Esophagus muscularis mucosa (tissue), 4 donors: ENCODE measurements at regions not wholly inside any gene's neighbourhood (a gene's known extent, or its start where the extent isn't known, plus 50 kb on each side); places are given as distances from the start of the nearest gene placed in this dataset.

Experiments
- DNase-seq: peaks from one replicate; pipeline ENCODE4 v3.0.0-alpha.2; 2017; ENCODE audit errors: extremely low spot score
- H3K27ac ChIP-seq, 4 donors: fragments of 200-600 bp; sonication (generic); replicated peaks in 1 of 4; 1 replicate in 3 of 4; 2 replicates in 1 of 4; pipeline ENCODE4 v1.5.1; 2016 to 2019; ENCODE audit warnings: mild to moderate bottlenecking in 1 of 4
- H3K27me3 ChIP-seq, 4 donors: fragments of 200-600 bp; sonication (generic); one replicate each; pipeline versions ENCODE4 v1.5.1 to v1.6.0; 2016 to 2019
- H3K36me3 ChIP-seq, 4 donors: fragments of 200-600 bp; sonication (generic); one replicate each; pipeline ENCODE4 v1.5.1; 2016 to 2019
- H3K4me1 ChIP-seq, 4 donors: fragments of 200-600 bp; sonication (generic); one replicate each; pipeline ENCODE4 v1.5.1; 2016 to 2019
- H3K4me3 ChIP-seq, 4 donors: fragments of 200-600 bp; sonication (generic); 1 replicate in 2 of 4; 2 replicates in 2 of 4; pipeline ENCODE4 v1.5.1; 2016 to 2019; ENCODE audit warnings: mild to moderate bottlenecking in 4 of 4, moderate library complexity in 1 of 4
- H3K9me3 ChIP-seq, 4 donors: fragments of 200-600 bp; sonication (generic); 1 replicate in 3 of 4; 2 replicates in 1 of 4; pipeline ENCODE4 v1.5.1; 2016 to 2019
- EP300 ChIP-seq: sonication (generic); formaldehyde crosslinking; IDR thresholded peaks from one replicate; pipeline ENCODE4 v1.6.1; 2017; ENCODE audit warnings: antibody characterized with exemption
- POLR2A ChIP-seq: fragments of 450-650 bp; IDR thresholded peaks from one replicate; pipeline ENCODE4 v1.6.1; 2017; ENCODE audit warnings: antibody characterized with exemption, moderate library complexity, mild to moderate bottlenecking, low read depth
- POLR2AphosphoS5 ChIP-seq, 2 donors: sonication (generic); formaldehyde crosslinking; IDR thresholded peaks; one replicate each; pipeline ENCODE4 v1.6.1; 2017; ENCODE audit warnings: antibody characterized with exemption in 2 of 2
- WGBS: methylation state at CpG from one replicate; pipeline ENCODE4 v1.1.5; 2018; 5-methylcytosine and 5-hydroxymethylcytosine counted together
- intact Hi-C: fragments of 100-400 bp; cut with DNase I; formaldehyde crosslinking; loops from one replicate; pipeline ENCODE4 v1.15.1; 2023
- TF ChIP-seq, protein P1 (sequence below), 3 experiments: fragments of 200-600 bp in 2 of 3; fragments of 450-650 bp in 1 of 3; sonication (generic) in 2 of 3; IDR thresholded peaks; one replicate each; pipeline ENCODE4 v1.5.1; 2017 to 2019; ENCODE audit warnings: antibody characterized with exemption in 3 of 3, mild to moderate bottlenecking in 2 of 3, moderate library complexity in 1 of 3

DNA sequence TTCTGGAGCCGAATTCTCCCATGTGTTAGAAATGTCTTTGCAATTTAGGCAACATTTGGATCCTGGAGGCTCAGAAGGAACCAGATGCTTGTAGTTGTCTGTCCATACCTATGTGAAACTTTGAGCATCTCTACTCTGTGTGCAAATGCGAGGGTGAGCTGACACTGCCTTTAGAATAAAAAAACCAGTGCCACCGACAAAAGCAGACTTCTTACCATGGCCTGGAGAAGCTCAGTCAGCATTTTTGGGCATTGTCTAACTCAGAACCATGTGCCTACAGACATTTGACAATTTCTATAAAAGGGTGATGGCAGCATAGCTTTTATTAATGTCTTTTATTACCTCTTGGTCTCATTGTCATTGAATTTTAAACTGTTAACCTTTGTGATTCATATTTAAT is 78.4 kb upstream of the PPM1H start:
- intact Hi-C loops = no loop called here
- DNase-seq = no peak
- no peaks in the 10 kb centered on the region for H3K9me3 ChIP-seq
- H3K27ac ChIP-seq = no peak overlapping the region
- H3K4me3 ChIP-seq = no peak overlapping the region
- no peaks in the 10 kb centered on the region for H3K36me3 ChIP-seq
- no peaks in the 10 kb centered on the region for H3K27me3 ChIP-seq
- TF ChIP-seq POLR2A = no peak
- no peaks in the 10 kb centered on the region for H3K4me1 ChIP-seq
- 84% methylated on average over 3 of the region's 3 CpGs for WGBS

DNA sequence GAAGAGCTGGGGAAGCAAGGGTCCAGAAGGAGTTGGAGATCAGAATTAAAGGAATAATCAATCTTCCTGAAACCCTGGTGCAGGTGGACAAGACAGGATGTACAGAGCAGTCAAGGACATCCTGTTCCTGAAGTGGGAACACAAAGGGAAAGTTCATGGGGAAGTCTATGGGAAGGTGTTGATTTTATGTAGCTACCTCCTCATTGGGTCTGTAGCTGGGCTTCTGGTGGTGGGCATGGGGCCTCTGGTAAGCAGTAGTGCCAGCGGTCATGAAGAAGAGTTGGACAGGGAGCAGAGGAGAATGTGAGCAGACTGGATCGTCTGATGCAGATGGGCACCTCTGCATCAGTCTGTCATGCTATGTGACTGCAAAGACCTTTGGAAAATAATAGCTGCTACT is 75.7 kb upstream of the PPM1H start:
- H3K27ac ChIP-seq = no peak overlapping the region
- no peaks in the 10 kb centered on the region for H3K36me3 ChIP-seq
- H3K27me3 ChIP-seq = no peaks in the 10 kb centered on the region
- H3K4me1 ChIP-seq = no peaks in the 10 kb centered on the region
- 92% methylated on average over 2 of the region's 2 CpGs for WGBS
- H3K9me3 ChIP-seq = no peaks in the 10 kb centered on the region
- TF ChIP-seq POLR2A = no peak
- no peak for TF ChIP-seq POLR2AphosphoS5 (IDR thresholded peaks at IDR 0.05)
- TF ChIP-seq, protein P1, sequence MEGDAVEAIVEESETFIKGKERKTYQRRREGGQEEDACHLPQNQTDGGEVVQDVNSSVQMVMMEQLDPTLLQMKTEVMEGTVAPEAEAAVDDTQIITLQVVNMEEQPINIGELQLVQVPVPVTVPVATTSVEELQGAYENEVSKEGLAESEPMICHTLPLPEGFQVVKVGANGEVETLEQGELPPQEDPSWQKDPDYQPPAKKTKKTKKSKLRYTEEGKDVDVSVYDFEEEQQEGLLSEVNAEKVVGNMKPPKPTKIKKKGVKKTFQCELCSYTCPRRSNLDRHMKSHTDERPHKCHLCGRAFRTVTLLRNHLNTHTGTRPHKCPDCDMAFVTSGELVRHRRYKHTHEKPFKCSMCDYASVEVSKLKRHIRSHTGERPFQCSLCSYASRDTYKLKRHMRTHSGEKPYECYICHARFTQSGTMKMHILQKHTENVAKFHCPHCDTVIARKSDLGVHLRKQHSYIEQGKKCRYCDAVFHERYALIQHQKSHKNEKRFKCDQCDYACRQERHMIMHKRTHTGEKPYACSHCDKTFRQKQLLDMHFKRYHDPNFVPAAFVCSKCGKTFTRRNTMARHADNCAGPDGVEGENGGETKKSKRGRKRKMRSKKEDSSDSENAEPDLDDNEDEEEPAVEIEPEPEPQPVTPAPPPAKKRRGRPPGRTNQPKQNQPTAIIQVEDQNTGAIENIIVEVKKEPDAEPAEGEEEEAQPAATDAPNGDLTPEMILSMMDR (IDR thresholded peaks at IDR 0.05) = no peak
- no peak for TF ChIP-seq EP300
- intact Hi-C loops = no loop called here
- no peak overlapping the region for H3K4me3 ChIP-seq
- no peak for DNase-seq

DNA sequence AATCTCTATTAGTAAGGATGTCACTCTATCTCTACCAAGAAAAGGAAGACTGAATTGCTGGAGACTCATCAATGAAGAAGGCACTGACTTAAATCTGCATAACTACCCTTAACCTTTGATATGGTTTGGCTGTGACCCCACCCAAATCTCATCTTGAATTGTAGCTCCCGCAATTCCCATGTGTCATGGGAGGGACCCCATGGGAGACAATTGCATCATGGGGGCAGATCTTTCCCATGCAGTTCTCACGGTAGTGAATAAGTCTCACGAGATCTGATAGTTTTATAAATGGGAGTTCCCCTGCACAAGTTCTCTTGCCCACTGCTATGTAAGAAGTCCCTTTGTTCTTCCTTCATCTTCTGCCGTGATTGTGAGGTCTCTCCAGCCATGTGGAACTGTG is 73.4 kb upstream of the PPM1H start:
- Histone ChIP-seq H3K36me3 (no peaks in the 10 kb centered on the region), H3K27me3 (no peaks in the 10 kb centered on the region), H3K4me3 (no peak overlapping the region), H3K27ac (no peak overlapping the region), H3K4me1 (no peaks in the 10 kb centered on the region), H3K9me3 (no peaks in the 10 kb centered on the region)
- intact Hi-C loops = no loop called here
- 89% methylated on average over 4 of the region's 4 CpGs for WGBS
- no peak for TF ChIP-seq POLR2AphosphoS5 (IDR thresholded peaks at IDR 0.05)
- TF ChIP-seq POLR2A = no peak
- TF ChIP-seq, protein P1 (IDR thresholded peaks at IDR 0.05) = no peak
- TF ChIP-seq EP300 = no peak
- DNase-seq = no peak

DNA sequence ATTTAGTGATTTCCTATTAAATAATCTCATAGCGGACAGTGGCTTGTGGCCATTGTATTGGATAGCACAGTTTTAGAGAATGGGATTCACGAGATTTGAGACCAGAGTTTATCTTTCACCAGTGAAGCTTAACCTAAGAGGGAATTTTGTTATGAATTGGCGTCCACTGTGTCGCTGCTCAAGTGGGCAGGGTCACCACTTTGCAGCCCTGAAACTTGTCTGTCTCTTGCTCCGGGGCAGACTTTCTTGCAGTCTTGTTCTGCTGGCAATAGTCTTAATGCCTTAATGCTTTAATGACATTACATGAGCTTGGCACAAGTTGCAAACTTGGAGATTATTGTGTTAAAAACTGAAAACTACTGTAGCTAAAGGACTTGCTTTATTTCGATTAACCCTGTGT is 72.8 kb upstream of the PPM1H start:
- intact Hi-C loops = no loop called here
- no peak overlapping the region for H3K4me3 ChIP-seq
- no peaks in the 10 kb centered on the region for H3K27me3 ChIP-seq
- no peaks in the 10 kb centered on the region for H3K9me3 ChIP-seq
- no peak for DNase-seq
- H3K36me3 ChIP-seq = no peaks in the 10 kb centered on the region
- TF ChIP-seq POLR2AphosphoS5 (IDR thresholded peaks at IDR 0.05) (no peak), POLR2A (no peak), EP300 (no peak)
- TF ChIP-seq, protein P1 (IDR thresholded peaks at IDR 0.05) = no peak
- no peak overlapping the region for H3K27ac ChIP-seq
- 69% methylated on average over 6 of the region's 6 CpGs for WGBS
- no peaks in the 10 kb centered on the region for H3K4me1 ChIP-seq

DNA sequence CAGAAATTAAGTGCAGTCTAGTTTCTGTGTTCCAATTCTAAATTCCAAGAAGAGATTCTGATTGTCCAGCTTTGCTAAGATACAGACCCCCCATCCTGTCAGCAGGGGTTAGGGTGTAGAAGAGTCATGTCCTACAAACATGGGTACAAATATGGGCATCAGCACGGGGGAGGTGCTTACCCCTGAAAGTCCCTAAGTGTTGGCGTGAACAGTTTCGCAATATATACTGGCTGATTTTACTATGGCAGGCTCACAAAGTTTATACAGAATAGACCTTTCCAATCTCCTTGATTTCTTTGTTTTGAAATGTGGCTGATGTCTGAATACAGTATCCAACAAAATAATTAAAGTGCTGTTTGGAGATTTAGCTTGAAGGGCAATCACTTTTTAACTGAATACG is 71.6 kb upstream of the PPM1H start:
- no peak overlapping the region for H3K4me3 ChIP-seq
- intact Hi-C loops = no loop called here
- H3K4me1 ChIP-seq = no peaks in the 10 kb centered on the region
- no peaks in the 10 kb centered on the region for H3K27me3 ChIP-seq
- 64% methylated on average over 4 of the region's 4 CpGs for WGBS
- no peaks in the 10 kb centered on the region for H3K36me3 ChIP-seq
- no peak for TF ChIP-seq POLR2A
- TF ChIP-seq, protein P1 (IDR thresholded peaks at IDR 0.05) = no peak
- no peak for DNase-seq
- no peak overlapping the region for H3K27ac ChIP-seq
- H3K9me3 ChIP-seq = no peaks in the 10 kb centered on the region
